SK-N-SH (cell line): ENCODE measurements at regions not wholly inside any gene's neighbourhood (a gene's known extent, or its start where the extent isn't known, plus 50 kb on each side); places are given as distances from the start of the nearest gene placed in this dataset.

ENCODE experiments used
- CTCF ChIA-PET: fragments of 300-600, 350-600 bp; formaldehyde crosslinking; extraction: SDS; loops from one replicate; lab custom pipeline; 2021; lab: Yijun Ruan, JAX
- POLR2A ChIA-PET: fragments of 350-600 bp; sonication (Branson Sonifier 250); formaldehyde crosslinking; extraction: SDS; loops from one replicate; lab custom pipeline; 2020; ENCODE audit warnings: antibody characterized with exemption, inconsistent platforms; lab: Yijun Ruan, JAX
- DNase-seq: peaks from one replicate; pipeline ENCODE4 v3.0.0; 2012
- H2AFZ ChIP-seq: fragments of 200-600 bp; sonication (generic); 2 replicates; pipeline ENCODE4 v1.8.1; 2016; ENCODE audit warnings: antibody characterized with exemption, mild to moderate bottlenecking, low read depth
- H3F3A ChIP-seq: fragments of 200-600 bp; sonication (generic); replicated peaks from 2 replicates; pipeline ENCODE3; 2016; ENCODE audit warnings: antibody characterized with exemption, mild to moderate bottlenecking; ENCODE audit not compliant: insufficient read depth
- H3K27ac ChIP-seq, 2 experiments: fragments of 200-500 bp in 1 of 2; fragments of 200-600 bp in 1 of 2; sonication (Bioruptor generic) in 1 of 2; sonication (generic), shearing (Covaris generic) in 1 of 2; 2 replicates each; pipeline versions ENCODE4 v1.5.1 to v1.6.1; 2014 to 2016; ENCODE audit warnings: low read depth in 2 of 2, inconsistent platforms in 1 of 2, low read length in 1 of 2, mild to moderate bottlenecking in 1 of 2, mixed read lengths in 1 of 2
- H3K27me3 ChIP-seq: fragments of 200-600 bp; sonication (generic), shearing (Covaris generic); 2 replicates; pipeline ENCODE4 v1.6.1; 2016; ENCODE audit warnings: mixed run types; ENCODE audit not compliant: insufficient read depth
- H3K36me3 ChIP-seq, 2 experiments: fragments of 200-500 bp in 1 of 2; fragments of 200-600 bp in 1 of 2; sonication (Bioruptor generic) in 1 of 2; sonication (generic) in 1 of 2; replicated peaks in 1 of 2; 2 replicates each; pipeline versions ENCODE3 to v1.5.1; 2014 to 2016; ENCODE audit warnings: low read length in 1 of 2, mild to moderate bottlenecking in 1 of 2; ENCODE audit not compliant: insufficient read depth in 2 of 2, control insufficient read depth in 1 of 2
- H3K4me1 ChIP-seq, 2 experiments: fragments of 200-500 bp in 1 of 2; fragments of 200-600 bp in 1 of 2; sonication (Bioruptor generic) in 1 of 2; sonication (generic), shearing (Covaris generic) in 1 of 2; 2 replicates each; pipeline versions ENCODE4 v1.5.1 to v1.6.1; 2014 to 2016; ENCODE audit warnings: low read depth in 1 of 2, low read length in 1 of 2, mixed run types in 1 of 2; ENCODE audit not compliant: insufficient read depth in 2 of 2, control insufficient read depth in 1 of 2
- H3K4me2 ChIP-seq: fragments of 200-600 bp; sonication (generic), shearing (Covaris generic); 2 replicates; pipeline ENCODE4 v1.6.1; 2017; ENCODE audit warnings: mixed run types
- H3K4me3 ChIP-seq, 2 experiments: fragments of 200-500 bp in 1 of 2; fragments of 200-600 bp in 1 of 2; sonication (Bioruptor generic) in 1 of 2; sonication (generic), shearing (Covaris generic) in 1 of 2; 2 replicates each; pipeline versions ENCODE4 v1.5.1 to v1.8.1; 2014 to 2016; ENCODE audit warnings: low read depth in 2 of 2, inconsistent platforms in 1 of 2, low read length in 1 of 2, mild to moderate bottlenecking in 1 of 2, mixed read lengths in 1 of 2, moderate library complexity in 1 of 2
- H3K79me2 ChIP-seq: fragments of 200-600 bp; sonication (generic); 2 replicates; pipeline ENCODE4 v1.8.1; 2017; ENCODE audit warnings: mild to moderate bottlenecking; ENCODE audit not compliant: insufficient read depth
- H3K9ac ChIP-seq: fragments of 200-600 bp; sonication (generic); 2 replicates; pipeline ENCODE4 v1.6.1; 2017; ENCODE audit warnings: mixed run types
- H3K9me2 ChIP-seq: fragments of 200-600 bp; sonication (generic); 2 replicates; pipeline ENCODE4 v1.6.1; 2017; ENCODE audit warnings: mixed run types
- H3K9me3 ChIP-seq: fragments of 200-600 bp; sonication (generic); 2 replicates; pipeline ENCODE4 v1.6.1; 2017; ENCODE audit warnings: mixed run types, mild to moderate bottlenecking, moderate library complexity
- H4K20me1 ChIP-seq: fragments of 200-600 bp; sonication (generic); 2 replicates; pipeline ENCODE4 v1.6.1; 2017; ENCODE audit warnings: mild to moderate bottlenecking, mixed run types; ENCODE audit not compliant: insufficient read depth
- EP300 ChIP-seq, 2 experiments: IDR thresholded peaks; 2 replicates each; pipeline versions ENCODE4 v1.4.0 to v1.6.1; 2012; ENCODE audit warnings: borderline replicate concordance in 1 of 2, low read depth in 1 of 2, low read length in 1 of 2
- NFIC ChIP-seq: IDR thresholded peaks from 2 replicates; pipeline ENCODE4 v1.4.0; 2012; ENCODE audit warnings: borderline replicate concordance
- TCF12 ChIP-seq: IDR thresholded peaks from 2 replicates; pipeline ENCODE4 v1.4.0; 2012
- TEAD4 ChIP-seq: IDR thresholded peaks from 2 replicates; pipeline ENCODE4 v1.4.0; 2012; ENCODE audit warnings: mild to moderate bottlenecking, borderline replicate concordance; ENCODE audit not compliant: insufficient read depth
- WGBS: methylation state at CpG from one replicate; pipeline ENCODE4 v1.1.6; 2017; ENCODE audit warnings: low lambda C conversion rate; 5-methylcytosine and 5-hydroxymethylcytosine counted together
- TF ChIP-seq, protein P1 (sequence below): IDR thresholded peaks from 2 replicates; pipeline ENCODE4 v1.4.0; 2012; ENCODE audit warnings: low read depth
- TF ChIP-seq, protein P2 (sequence below): IDR thresholded peaks from 2 replicates; pipeline ENCODE4 v1.4.0; 2012; ENCODE audit warnings: low read depth, borderline replicate concordance
- TF ChIP-seq, protein P3 (sequence below): IDR thresholded peaks from 2 replicates; pipeline ENCODE4 v1.6.1; 2012; ENCODE audit warnings: mild to moderate bottlenecking, low read depth, low read length, moderate library complexity
- TF ChIP-seq, protein P4 (sequence below): fragments of 200-600 bp; sonication (generic); IDR thresholded peaks from 2 replicates; pipeline ENCODE4 v1.6.1; 2017; ENCODE audit warnings: antibody characterized with exemption, mild to moderate bottlenecking, moderate library complexity
- TF ChIP-seq, protein P5 (sequence below): IDR thresholded peaks from 2 replicates; pipeline ENCODE4 v1.4.0; 2012; ENCODE audit warnings: low read depth, borderline replicate concordance

DNA sequence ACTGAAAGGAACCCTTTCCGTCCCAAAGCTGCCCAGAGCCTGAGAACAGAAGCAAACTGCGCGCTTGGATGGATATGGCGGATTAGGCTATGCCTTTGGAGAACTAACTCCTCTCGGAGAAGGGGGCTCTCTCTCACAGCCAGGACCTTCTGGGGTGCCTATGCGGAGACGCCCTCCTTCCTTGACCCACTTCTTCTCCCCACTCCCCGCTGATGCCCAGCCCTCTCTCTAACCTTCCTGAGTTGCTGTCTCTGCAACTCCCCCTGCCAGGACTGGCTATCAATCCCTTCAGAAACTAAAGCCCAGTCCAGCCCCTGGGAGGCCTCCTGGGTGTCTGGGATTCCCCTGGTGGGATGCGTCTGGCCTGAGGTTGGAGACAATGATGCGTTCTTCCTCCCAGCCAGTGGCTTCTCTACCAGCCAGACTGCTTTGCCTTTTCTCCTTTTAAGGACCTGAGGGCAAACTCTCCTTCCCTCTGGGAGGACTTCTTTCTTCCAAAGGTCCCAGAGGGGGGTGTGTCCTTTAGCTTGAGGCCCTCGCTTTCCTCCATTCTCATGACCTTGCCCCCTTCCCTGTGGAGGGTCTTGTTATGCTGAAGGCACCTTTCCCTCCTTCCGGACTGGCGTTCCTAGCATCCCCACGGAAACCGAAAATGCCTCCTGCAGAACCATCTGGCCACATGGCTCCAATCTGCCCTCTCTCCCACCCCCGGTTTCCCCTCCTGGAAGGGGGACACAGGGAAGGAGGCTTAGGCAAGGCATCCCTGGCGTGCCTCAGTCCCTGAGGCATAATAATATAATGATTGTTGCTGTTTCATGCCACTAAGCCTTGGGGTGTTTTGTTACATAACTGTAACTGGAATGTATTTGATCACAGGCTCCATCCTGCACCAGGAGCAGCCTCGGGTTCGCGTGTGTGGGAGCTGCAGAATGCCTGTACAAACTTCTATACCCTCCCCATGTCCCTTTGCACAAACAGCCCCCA lies 63.4 kb upstream of the C15orf39 start:
- H2AFZ ChIP-seq, result no peak overlapping the region
- 0 out of 2 replicates have a peak, but pooled peaks cover 5% of the 10 kb centered on the region for H3K9me3 ChIP-seq
- no peaks in the 10 kb centered on the region for H3K4me1 ChIP-seq
- H3F3A ChIP-seq, result no peaks in the 10 kb centered on the region
- H3K9me2 ChIP-seq, result no peaks in the 10 kb centered on the region
- H3K79me2 ChIP-seq, result no peaks in the 10 kb centered on the region
- H3K27ac ChIP-seq, result no peak overlapping the region
- H3K4me2 ChIP-seq, result no peak overlapping the region
- POLR2A ChIA-PET, result no interaction called here
- WGBS, result 57% methylated on average over 19 of the region's 20 CpGs
- TF ChIP-seq, protein P1, sequence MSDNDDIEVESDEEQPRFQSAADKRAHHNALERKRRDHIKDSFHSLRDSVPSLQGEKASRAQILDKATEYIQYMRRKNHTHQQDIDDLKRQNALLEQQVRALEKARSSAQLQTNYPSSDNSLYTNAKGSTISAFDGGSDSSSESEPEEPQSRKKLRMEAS, result no peak
- TF ChIP-seq, protein P2, sequence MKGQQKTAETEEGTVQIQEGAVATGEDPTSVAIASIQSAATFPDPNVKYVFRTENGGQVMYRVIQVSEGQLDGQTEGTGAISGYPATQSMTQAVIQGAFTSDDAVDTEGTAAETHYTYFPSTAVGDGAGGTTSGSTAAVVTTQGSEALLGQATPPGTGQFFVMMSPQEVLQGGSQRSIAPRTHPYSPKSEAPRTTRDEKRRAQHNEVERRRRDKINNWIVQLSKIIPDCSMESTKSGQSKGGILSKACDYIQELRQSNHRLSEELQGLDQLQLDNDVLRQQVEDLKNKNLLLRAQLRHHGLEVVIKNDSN, result no peak
- TF ChIP-seq, protein P3, sequence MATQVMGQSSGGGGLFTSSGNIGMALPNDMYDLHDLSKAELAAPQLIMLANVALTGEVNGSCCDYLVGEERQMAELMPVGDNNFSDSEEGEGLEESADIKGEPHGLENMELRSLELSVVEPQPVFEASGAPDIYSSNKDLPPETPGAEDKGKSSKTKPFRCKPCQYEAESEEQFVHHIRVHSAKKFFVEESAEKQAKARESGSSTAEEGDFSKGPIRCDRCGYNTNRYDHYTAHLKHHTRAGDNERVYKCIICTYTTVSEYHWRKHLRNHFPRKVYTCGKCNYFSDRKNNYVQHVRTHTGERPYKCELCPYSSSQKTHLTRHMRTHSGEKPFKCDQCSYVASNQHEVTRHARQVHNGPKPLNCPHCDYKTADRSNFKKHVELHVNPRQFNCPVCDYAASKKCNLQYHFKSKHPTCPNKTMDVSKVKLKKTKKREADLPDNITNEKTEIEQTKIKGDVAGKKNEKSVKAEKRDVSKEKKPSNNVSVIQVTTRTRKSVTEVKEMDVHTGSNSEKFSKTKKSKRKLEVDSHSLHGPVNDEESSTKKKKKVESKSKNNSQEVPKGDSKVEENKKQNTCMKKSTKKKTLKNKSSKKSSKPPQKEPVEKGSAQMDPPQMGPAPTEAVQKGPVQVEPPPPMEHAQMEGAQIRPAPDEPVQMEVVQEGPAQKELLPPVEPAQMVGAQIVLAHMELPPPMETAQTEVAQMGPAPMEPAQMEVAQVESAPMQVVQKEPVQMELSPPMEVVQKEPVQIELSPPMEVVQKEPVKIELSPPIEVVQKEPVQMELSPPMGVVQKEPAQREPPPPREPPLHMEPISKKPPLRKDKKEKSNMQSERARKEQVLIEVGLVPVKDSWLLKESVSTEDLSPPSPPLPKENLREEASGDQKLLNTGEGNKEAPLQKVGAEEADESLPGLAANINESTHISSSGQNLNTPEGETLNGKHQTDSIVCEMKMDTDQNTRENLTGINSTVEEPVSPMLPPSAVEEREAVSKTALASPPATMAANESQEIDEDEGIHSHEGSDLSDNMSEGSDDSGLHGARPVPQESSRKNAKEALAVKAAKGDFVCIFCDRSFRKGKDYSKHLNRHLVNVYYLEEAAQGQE, result no peak
- TF ChIP-seq, protein P4, sequence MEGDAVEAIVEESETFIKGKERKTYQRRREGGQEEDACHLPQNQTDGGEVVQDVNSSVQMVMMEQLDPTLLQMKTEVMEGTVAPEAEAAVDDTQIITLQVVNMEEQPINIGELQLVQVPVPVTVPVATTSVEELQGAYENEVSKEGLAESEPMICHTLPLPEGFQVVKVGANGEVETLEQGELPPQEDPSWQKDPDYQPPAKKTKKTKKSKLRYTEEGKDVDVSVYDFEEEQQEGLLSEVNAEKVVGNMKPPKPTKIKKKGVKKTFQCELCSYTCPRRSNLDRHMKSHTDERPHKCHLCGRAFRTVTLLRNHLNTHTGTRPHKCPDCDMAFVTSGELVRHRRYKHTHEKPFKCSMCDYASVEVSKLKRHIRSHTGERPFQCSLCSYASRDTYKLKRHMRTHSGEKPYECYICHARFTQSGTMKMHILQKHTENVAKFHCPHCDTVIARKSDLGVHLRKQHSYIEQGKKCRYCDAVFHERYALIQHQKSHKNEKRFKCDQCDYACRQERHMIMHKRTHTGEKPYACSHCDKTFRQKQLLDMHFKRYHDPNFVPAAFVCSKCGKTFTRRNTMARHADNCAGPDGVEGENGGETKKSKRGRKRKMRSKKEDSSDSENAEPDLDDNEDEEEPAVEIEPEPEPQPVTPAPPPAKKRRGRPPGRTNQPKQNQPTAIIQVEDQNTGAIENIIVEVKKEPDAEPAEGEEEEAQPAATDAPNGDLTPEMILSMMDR, result no peak
- TF ChIP-seq TCF12 (no peak), TEAD4 (no peak), NFIC (no peak), EP300 (IDR thresholded peaks at IDR 0.05; ENCODE audit: borderline replicate concordance in 1 of 2, low read depth in 1 of 2, low read length in 1 of 2) (no peak)
- TF ChIP-seq, protein P5, sequence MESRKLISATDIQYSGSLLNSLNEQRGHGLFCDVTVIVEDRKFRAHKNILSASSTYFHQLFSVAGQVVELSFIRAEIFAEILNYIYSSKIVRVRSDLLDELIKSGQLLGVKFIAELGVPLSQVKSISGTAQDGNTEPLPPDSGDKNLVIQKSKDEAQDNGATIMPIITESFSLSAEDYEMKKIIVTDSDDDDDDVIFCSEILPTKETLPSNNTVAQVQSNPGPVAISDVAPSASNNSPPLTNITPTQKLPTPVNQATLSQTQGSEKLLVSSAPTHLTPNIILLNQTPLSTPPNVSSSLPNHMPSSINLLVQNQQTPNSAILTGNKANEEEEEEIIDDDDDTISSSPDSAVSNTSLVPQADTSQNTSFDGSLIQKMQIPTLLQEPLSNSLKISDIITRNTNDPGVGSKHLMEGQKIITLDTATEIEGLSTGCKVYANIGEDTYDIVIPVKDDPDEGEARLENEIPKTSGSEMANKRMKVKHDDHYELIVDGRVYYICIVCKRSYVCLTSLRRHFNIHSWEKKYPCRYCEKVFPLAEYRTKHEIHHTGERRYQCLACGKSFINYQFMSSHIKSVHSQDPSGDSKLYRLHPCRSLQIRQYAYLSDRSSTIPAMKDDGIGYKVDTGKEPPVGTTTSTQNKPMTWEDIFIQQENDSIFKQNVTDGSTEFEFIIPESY, result no peak
- H3K27me3 ChIP-seq, result no peaks in the 10 kb centered on the region; the same call in 1 of the 2 replicates
- no peaks in the 10 kb centered on the region for H4K20me1 ChIP-seq
- CTCF ChIA-PET, result no interaction called here
- H3K36me3 ChIP-seq, result no peaks in the 10 kb centered on the region
- no peak overlapping the region for H3K4me3 ChIP-seq
- H3K9ac ChIP-seq, result no peak overlapping the region
- no peak for DNase-seq
